22Rv1 (cell line): ENCODE measurements at regions not wholly inside any gene's neighbourhood (a gene's known extent, or its start where the extent isn't known, plus 50 kb on each side); places are given as distances from the start of the nearest gene placed in this dataset.

Experiments
- H3K27ac ChIP-seq: fragments of 450-650 bp; 2 replicates; pipeline ENCODE4 v1.5.1; 2017
- ZFX ChIP-seq: fragments of 450-650 bp; IDR thresholded peaks from 2 replicates; pipeline ENCODE4 v1.6.1; 2017; ENCODE audit warnings: antibody characterized with exemption, borderline replicate concordance
- TF ChIP-seq, protein P1 (sequence below): fragments of 450-650 bp; IDR thresholded peaks from 2 replicates; pipeline ENCODE4 v1.5.1; 2017; ENCODE audit warnings: mild to moderate bottlenecking

DNA sequence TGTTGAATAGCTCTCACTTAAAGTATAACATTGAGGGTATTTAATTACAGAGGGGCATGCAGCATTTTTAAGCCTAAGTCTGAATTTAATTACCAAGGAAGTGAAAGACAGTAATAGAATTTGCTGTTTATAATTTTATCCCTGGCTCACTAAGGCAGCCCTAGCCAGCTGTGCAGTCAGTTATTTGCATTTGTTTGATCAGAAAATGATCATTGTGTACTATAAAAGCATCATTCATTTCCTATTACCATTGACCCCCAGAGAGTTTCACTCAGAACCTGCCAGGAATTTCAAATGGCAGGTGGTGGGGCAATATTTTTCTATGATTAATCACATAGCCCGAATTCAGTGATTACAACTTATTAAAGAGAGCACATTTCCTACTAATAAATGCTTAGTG is 277.1 kb upstream of the KAZN start:
- no peak overlapping the region for H3K27ac ChIP-seq
- no peak for TF ChIP-seq ZFX
- TF ChIP-seq, protein P1, sequence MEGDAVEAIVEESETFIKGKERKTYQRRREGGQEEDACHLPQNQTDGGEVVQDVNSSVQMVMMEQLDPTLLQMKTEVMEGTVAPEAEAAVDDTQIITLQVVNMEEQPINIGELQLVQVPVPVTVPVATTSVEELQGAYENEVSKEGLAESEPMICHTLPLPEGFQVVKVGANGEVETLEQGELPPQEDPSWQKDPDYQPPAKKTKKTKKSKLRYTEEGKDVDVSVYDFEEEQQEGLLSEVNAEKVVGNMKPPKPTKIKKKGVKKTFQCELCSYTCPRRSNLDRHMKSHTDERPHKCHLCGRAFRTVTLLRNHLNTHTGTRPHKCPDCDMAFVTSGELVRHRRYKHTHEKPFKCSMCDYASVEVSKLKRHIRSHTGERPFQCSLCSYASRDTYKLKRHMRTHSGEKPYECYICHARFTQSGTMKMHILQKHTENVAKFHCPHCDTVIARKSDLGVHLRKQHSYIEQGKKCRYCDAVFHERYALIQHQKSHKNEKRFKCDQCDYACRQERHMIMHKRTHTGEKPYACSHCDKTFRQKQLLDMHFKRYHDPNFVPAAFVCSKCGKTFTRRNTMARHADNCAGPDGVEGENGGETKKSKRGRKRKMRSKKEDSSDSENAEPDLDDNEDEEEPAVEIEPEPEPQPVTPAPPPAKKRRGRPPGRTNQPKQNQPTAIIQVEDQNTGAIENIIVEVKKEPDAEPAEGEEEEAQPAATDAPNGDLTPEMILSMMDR = no peak

DNA sequence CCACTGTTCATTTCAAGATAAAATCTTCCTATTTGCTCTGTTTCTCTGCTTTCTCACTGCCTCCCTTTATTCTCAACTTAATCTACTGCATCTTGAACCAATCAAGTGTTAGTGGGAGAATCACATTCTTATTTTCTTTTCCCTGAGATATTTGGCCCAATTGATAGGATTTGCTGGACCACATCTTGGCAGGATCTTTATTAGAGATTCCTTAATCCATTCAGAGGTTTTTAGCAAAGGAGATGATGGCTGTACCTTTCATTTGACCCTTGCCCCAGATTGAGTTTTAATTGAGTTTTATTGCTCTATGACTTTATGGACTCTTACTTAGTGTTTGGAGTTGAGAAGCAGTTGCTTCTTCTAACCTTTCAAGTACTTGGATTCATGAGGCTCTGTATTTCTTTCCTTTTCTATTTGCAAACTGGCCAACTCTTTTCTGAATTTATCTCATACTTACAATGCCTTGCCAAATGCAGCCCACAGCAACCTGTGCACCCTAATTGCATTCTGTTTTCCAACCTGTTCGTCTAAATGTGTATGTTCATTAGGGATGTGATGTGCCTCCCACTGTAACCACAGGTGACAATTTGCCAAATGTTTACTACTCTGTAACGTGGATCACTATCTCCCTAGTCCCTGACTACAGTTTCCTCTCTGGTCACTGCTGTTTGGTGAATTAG is 274.8 kb upstream of the KAZN start:
- no peak overlapping the region for H3K27ac ChIP-seq
- no peak for TF ChIP-seq ZFX
- TF ChIP-seq, protein P1 = no peak

DNA sequence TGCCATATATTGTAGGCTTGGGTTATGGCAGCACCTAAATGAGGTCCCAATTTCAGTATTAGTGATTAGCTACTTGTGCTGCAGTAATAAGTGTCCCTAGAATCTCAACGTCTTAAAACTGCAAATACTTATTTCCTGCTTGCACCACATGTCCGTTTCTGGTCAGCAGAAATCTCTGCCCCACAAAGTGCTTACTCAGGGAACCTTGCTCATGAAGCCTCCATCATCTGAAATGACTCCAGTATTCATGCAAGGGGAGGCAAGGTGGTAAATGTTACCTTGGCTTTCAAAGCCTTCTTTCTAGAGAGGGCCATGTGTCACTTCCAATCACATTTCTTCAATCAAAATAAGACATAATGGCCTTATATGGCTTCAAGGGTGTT is 274.2 kb upstream of the KAZN start:
- H3K27ac ChIP-seq = no peak overlapping the region
- TF ChIP-seq ZFX = no peak
- TF ChIP-seq, protein P1 = no peak

DNA sequence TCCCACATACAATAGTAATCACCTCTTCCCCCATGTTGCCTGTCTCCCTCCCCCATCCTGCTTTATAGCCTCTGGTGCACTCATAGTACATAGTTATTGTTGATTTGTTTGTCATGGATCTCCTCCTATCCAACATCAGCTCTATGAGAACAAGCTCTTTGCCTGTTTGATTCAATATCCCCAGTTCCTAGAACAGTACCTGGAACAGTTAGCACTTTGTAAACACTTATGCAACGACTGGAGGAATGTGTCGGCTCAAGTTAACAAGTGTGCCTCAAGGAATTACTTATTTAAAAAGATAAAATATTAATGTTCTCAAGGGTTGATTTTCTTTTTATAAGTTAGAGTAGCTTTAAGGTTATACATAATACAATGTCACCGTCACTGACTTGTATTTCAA is 271.6 kb upstream of the KAZN start:
- TF ChIP-seq ZFX = no peak
- TF ChIP-seq, protein P1 = no peak
- H3K27ac ChIP-seq = no peak overlapping the region

DNA sequence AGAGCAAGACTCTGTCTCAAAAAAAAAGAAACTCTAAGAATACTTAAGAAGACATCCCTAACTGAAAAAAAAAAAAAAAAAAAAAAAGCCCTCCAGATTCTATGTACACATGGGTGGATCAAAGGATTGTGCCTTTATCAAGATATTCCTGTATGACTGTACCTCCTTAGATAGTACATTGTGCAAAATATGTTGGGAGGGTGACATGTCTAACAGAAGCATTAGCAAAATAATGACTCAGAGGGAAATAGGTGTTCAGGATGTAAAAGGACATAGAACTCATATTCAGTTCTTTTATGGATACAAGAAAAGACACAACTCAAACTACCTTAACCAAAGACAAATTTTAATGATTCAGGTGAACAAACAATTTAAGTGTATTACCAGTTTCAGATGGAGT is 269.8 kb upstream of the KAZN start:
- no peak for TF ChIP-seq ZFX
- TF ChIP-seq, protein P1 = no peak
- no peak overlapping the region for H3K27ac ChIP-seq

DNA sequence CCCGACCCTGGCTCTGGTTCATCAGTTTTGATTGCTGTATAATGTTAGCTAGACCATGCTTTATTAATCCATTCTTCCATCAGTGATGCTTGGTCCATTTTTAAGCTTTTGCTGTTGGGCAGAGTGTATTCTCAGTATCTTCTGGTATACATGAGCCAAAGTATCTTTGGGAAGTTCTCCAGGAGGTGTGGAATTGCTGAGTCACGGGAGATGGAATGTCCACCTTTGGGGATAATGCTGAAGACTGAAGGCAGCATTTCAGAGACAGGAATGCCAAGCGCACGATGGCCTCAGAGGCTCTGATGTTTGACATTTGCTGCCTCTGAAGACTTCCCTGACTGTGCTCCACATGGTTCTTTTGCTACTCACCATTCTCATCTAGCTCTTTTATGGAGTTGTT is 266.3 kb upstream of the KAZN start:
- no peak for TF ChIP-seq ZFX
- TF ChIP-seq, protein P1 = no peak
- H3K27ac ChIP-seq = no peak overlapping the region

DNA sequence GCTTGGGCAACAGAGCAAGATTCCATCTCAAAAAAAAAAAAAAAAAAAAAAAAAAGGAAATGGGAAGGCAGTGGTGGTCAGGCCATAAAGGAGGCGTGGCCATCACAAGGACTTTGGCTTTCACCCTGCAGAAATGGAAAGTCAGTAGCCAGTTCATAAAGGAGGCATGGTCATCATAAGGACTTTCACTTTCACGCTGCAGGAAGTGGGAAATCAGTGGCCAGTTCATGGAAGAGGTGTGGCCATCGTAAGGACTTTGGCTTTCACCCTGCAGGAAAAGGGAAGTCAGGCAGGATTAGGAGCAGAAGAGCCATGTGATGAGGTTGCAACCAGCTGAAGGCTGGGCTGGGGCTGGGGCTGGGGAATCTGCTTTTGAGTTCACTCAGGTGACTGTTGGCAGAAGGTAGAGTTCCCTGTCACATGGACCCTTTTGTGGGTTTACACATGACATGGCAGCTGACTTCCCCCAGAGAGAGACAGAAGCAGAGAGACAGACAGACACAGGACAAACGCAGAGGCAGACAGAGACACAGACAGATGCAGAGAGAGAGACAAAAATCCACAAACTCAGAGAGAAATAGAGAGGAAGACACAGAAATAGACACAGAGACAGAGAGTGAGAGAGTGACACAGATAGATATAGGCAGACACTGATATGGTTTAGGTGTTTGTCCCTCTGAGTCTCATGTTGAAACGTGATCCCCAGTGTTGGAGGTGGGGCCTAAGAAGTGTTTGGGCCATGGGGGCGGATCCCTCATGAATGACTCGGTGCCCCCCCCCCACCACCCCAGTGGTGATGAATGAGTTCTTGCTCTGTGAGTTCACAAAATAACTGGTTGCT is 263.9 kb upstream of the KAZN start:
- TF ChIP-seq ZFX = no peak
- TF ChIP-seq, protein P1 = no peak

More for the DNA sequence above, 263.9 kb upstream of the KAZN start:
- H3K27ac ChIP-seq = no peak overlapping the region
